HG03565 (cell line): ENCODE measurements at regions not wholly inside any gene's neighbourhood (a gene's known extent, or its start where the extent isn't known, plus 50 kb on each side); places are given as distances from the start of the nearest gene placed in this dataset.
"Not testable (repeated sequence)": the region's sequence is repeated elsewhere in the genome, so short reads cannot be mapped to it uniquely, and the experiment has no call there.

Experiments
- ATAC-seq: cut with Tn5 transposase; IDR thresholded peaks from one replicate; pipeline ENCODE4 v1.9.1; 2021; ENCODE audit warnings: mild to moderate bottlenecking, moderate library complexity; ENCODE audit not compliant: unreplicated experiment

DNA sequence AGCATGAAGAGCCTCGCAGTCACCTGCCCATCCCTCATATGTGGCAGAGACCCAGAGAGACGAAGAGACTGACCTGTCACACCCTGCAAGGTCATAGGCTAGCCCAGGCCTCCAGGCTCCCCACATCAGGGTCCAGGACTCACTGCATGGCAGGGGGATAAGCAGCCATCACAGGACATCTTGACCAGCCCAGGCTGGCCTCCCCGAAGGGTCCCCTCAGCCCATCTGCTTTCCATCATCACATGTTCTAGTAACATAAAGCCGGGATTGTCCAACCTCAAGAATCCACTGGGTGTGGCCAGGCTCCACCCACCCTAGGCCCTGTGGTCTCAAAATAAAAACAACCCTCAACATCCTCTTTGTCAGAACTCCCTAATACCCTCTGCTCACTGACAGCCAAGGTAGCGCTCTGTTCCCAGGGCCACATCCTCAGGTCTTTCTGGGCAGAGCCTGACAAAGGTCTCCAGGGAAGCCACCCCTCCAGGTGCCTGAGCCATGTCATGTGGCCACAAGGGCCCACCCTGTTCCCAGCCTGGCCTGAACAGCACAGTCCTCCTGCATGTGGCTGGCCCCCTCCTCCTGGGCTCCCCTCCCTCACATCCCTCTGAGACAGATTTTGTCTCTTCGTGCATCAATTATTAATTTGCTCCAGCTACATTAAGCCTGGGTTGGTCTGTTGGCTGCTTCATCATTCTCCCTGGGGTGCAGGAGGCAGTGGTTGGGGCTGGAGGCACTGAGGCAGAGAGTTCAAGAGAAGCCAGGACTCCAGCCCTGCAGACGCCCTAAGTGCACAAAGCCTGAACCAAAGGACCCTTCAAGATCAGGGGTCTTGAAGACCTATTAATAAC lies 131.8 kb upstream of the UNC5B start:
- ATAC-seq = no peak

DNA sequence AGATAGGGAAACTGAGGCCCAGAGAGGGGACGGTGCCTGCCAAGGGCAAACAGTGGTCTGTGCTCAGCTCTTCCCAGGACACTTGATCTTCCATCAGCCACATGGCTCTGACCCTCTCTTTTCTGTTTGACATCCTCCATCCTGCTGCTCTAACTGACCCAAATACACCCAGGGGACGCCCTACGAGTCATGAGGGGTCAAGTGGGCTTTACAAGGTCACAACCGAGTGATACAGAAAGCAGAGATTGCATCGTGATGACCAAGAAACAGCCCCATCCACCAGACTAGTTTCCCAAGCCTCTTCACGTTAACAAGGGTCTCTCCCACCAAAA lies 131.2 kb upstream of the UNC5B start:
- no peak for ATAC-seq

DNA sequence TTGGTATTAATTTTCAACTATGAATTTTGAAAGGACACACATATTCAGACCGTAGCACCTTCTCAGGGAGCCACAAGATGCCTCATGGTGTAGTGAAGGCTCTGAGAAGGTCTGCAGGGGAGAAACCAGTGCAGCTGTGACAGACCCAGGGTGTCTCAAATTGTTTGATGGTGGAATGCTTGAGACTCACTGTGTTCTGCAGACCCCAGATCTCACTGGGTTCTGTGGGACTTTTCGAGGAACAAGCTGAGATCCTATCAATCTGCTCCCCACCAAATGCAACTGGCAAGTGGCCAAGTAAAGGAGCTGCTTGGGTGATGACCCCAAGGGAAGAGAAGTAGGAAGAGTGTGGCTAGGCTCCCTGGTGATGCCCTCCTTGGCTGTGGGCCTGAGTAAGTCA lies 130.5 kb upstream of the UNC5B start:
- no peak for ATAC-seq

DNA sequence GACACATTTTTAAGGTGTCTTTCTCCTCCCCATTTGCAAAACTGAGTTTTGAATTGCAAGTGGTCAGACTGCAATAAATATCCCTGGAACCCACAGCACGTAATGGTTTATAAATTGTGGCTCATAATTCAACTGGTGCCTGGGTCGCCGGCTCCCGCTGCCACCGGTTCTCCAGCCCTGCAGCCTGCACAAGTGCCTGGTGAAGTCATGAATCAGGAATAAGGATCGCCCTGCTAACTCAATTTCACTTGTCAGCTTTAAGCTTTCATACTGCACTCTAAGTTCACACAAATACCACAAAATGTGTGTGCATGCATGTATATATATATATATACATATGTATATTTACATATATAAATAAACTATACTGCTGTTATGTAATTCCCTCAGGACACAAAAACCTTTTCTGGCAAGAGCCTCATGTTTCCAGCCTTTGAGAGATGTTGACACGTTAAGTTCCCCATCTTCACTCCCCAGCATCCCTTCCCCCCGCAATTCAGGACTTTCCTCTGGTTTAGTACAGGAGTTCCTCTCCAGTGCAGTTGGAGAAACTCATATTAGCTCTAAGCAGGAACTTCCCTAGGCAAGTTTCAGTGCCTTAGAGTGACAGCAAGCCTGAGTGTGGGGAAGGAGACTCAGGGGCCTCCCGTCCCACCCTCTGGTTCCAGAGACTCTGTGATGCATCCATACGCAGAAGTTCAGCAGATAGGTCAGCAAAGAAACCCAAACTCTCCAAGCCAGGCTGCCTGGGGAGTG lies 129.2 kb upstream of the UNC5B start:
- no peak for ATAC-seq

DNA sequence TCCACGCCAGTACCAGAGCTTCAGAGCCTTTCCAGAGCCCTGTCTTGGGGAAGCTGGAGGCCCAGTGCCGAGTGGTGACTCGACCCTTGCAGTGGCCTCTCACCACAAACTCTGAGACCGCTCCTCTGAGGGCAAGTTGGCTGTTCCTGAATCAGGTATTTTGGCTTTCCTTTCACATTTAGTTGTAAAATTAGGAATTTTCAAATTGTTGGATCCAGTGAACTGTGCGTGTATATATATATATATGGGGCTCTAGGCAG lies 128.7 kb upstream of the UNC5B start:
- no peak for ATAC-seq

DNA sequence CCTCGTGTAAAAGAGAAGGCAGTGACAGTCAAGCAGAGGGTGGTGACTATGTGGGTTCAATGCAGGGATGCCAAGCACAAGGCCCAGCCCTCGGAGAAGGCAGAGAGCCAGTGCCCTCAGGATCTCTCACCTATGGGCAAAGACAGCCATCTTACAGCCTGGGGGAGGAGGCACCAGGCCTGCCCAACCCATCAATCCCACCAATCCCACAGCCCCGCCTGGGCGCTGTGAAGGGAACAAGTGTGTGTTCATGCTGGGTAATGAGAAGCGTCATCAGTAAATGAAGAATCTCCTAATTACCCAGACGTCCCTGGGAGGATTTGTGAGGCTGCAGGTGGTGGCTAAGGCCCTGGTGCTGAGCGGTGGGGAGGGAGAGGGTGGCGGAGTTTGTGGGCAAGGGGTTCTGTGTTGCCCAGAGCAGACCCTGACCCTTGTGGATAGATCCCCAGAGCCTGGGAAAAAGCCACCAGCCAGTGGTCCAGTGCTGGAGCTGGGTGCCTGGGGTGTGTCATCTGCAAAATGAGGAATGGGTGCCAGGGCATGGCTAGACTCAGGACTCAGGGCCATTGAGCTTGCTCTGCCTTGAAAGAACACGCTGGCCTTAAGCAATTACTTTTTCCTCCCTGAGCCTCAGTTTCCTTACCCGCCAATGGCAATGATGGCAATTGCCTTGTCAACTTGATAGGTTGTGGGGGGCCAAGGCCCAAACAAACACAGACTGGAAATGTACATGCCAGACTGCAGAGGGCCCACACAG lies 128.1 kb upstream of the UNC5B start:
- ATAC-seq = no peak

DNA sequence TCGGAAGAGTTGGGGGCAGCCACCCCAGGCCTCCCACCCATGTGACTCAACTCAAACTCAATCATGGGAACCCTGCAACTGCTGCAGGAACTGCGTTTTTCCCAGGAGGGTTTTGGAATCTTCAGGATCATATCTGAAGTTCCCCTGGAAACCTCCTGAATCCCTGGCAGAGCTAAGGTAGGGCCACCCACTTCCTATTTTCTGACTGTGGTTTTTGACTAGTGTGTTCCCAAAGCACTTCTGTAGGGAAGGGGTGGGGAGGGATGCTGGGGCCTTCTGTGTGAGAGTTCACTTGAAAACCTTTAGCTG lies 127.6 kb upstream of the UNC5B start:
- ATAC-seq = no peak

DNA sequence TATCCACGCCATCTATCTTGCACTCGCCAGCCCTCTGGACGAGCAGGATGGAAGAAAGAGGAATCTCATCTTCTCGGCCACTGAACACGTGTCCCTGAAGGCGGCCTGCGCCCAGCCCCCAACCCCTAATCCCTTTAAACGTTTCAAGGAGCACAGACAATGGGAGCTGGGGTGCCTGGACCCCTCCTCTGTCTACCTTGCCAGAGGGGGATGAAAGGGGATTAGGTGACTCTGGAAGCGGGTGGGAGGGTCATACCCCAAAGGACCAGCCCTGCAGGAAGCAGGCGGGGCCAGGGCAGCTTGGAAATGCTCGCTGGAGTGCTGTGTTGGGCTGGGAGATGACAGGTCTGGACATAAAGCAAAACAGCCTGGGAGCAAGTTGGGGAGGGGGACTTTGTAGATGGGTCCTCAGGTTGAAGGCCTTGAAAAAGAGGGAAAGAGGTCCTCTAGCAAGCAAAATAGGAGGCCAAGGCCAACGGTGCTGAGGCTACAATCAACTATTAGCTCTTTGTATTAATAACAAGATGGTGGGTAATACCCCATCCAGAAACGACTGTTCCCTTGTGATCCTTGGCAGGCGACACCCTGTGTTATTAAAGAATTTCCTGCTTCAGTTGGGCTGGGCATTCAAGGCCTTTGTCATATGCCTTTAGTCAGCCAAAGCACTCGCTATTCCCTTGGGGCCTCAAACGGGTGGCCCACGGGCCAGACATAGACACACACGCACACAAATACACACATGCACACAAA lies 126.5 kb upstream of the UNC5B start:
- no peak for ATAC-seq

DNA sequence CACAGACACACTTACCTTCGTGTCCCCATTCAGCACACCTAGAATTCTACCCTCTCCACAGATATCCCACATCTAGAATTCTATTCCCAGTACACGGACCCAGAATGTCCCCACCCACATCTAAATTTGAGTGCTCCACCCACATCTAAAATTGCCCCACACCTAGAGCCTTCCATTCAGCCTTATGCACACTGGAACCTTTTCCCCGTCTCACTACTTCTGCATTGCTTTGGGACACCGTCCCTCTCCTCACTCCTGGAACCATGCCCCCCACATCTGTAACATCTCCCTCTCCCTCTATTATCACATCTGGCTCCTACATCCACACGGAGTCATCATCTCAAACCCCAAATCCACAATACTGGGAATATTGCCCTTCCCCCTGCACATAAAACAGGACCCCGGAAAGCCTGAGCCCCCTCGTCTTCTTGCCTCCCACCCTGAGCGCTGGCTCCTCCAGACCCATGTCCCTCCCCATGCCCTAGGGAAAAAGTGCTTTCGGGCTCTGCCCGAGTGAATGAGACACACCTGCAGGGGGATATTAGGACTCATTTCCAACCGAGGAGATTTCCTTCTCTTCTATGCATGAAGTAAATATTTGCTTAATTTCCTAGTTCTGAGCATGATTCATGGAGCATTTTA lies 125.8 kb upstream of the UNC5B start:
- no peak for ATAC-seq

DNA sequence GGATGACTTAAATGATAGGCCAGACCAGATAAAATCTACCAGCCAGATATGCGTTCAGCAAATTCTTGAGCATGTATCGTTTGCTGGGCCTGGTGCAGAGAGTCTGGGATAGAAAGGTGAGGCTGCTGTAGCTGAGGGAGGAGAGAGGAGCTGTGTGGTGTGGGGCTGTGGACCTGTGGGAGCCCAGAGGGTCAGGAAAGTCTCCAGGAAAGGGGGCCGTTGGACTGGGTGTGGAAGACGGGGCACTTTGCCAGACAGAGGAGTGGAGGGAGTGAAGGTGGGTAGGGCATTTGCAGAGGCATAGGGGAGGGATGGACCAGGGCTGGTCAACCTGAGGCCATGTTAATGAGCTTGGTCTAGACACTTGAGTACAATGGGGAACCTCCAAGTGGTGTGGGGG lies 124.7 kb upstream of the UNC5B start:
- ATAC-seq = no peak

DNA sequence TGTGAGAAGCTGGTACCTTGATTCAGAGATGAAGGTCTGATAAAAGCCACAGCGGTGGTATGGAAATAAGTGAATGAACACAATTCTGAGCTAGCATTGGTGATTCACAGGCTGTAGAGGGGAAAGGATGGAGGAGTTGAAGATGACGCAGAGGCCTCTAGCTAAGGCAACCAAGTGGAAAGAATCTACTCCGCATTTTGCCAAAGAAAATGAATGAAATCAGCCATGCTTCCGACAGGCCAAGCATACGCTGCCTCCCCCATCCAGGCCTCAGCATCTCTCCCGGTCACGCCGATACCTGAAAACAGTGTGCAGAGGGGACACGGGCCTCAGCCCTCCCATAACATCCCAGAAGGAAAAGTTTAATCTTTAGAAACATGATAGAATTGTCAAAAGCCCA lies 124.3 kb upstream of the UNC5B start:
- no peak for ATAC-seq

DNA sequence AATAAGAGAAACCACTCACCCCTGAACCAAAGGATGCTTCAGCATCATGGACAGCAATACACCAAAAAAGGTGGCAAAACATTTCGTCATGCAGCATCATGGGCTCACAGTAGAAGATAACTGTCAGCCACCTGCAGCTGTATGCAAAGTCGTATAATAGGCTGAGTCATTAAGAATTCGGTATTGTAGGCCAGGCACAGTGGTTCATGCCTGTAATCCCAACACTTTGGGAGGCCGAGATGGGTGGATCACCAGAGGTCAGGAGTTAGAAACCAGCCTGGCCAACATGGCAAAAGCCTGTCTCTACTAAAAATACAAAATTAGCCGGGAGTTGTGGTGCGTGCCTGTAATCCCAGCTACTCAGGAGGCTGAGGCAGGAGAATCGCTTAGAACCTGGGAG lies 123.8 kb upstream of the UNC5B start:
- ATAC-seq = not testable (repeated sequence)

DNA sequence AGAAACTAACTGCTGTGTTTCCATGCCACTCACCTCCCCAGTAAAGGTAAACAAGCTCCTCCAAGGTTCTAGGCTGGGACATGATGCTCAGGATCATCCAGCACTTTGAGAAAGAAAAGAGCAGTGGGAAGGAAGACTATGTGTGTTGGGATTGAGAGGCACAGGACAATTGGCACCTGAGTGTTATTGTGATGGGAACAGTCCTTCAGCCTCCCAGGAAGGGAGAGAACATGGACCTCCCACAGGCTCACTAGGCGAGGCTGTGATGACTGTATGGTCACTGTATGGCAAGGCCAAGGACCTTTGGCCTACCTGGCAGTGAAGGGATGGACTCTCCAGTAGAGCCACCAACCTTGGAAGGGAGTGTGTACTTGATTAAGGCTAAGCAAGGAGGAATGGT lies 123.2 kb upstream of the UNC5B start:
- no peak for ATAC-seq

DNA sequence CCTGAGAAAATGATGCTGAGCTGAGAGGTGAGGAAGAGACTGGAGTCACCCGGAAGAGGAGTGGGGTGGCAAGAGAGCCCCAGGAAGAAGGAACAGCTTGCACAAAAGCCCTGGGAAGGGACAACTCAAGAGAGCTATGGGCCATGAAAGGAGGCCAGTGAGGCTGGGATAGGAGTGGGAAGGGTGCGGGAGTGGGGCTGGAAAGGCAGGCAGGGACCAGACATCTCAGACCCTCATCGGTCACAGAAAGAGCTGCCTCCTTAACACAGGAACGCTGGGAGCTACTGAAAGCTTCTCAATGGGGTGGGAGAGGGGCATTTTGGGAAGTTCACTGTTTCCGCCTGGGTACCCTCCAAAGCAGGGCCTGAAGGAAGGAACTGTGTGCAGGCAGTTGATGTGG lies 122.0 kb upstream of the UNC5B start:
- ATAC-seq = no peak

DNA sequence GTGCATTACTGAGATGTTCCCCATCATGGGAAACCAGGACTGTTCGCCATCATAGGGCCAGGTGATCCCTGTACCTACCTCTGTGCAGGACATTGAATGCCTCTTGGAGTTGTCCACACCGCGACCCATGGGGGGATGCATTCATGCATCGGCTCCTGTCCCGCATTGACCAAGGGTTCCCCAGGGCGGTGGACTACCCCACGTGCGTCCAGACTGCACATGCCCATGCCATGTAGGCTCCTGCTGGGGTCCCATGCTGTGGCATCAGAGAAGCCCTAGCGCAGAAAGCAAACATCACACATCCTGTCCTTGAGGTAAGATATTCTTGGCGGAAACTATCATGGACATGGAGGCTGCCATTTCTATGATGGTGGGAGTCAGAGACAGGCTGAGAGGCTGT lies 121.6 kb upstream of the UNC5B start:
- no peak for ATAC-seq

DNA sequence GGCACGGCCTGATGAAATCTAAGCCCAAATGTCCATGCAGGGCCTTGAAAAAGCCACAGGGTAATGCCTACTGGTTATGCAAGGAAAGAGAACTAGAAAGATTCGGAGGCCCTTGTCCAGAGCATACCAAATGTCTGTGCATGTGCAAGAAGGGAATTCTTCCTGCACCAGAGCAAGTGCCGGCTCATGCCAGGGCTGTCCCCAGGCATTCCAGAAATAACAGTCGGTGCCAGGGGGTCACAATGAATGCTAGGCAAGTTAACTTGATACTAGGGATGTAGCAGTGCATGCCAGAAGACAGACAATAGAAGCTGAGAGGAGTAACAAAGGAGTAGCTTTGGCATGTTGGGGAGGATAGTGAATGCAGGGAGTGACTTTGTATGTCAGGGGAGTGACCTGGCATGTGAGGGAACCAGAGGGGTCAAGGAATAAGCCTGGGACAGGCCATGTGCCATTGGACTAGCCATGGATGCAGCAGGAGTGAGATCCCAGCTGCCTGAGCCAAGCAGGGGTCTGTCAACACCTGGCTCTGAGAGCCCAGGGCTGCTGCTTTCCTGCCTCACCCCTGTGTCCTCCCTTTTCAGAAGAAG lies 119.5 kb upstream of the UNC5B start:
- no peak for ATAC-seq

DNA sequence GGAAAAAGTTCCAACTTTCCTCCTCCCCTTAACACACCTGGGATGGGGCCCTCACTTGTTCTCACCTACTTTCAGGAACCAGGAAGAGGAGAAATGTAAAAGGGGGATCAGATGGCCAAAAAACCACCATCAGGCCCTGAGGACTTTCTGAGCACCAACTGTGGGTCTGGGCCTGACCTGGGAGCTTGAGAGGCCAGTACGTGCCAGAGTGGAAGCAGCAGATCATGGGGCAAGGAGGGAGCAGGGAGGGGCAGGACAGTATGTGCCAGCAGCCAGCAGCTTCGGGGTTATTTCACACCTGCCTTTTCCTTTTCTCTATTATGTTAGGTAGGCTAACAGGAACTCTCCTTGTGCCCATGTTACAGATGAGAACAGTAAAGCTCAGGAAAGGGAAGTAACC lies 118.8 kb upstream of the UNC5B start:
- no peak for ATAC-seq

DNA sequence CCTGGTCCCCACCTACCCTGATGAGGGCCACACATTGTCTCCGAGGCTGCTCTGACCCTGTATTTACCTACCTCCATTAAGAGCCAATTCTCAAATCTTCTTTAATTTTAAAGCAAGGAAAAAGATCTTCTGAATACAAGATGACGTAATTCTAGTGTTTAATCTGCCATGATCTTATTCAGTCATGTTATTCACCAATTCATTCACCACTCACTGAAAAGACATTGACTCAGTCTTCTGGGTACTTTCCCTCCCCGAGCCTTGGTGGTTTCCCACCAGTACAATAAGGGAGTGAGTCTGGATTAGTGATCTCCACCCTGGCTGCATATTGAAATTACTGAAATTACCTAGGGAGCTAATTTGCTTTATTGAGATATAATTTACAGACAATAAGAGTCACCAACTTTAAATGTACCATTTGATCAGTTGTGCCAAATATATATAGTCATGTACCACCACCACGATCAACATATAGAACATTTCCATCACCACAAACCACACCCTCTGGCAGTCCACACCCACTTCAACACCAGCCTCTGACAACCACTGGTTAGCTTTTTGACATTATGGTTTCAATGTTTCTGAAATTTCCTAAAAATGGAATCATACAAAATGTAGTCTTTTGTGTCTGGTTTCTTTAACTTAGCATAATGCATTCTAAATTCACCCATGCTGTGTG lies 117.5 kb upstream of the UNC5B start:
- no peak for ATAC-seq

DNA sequence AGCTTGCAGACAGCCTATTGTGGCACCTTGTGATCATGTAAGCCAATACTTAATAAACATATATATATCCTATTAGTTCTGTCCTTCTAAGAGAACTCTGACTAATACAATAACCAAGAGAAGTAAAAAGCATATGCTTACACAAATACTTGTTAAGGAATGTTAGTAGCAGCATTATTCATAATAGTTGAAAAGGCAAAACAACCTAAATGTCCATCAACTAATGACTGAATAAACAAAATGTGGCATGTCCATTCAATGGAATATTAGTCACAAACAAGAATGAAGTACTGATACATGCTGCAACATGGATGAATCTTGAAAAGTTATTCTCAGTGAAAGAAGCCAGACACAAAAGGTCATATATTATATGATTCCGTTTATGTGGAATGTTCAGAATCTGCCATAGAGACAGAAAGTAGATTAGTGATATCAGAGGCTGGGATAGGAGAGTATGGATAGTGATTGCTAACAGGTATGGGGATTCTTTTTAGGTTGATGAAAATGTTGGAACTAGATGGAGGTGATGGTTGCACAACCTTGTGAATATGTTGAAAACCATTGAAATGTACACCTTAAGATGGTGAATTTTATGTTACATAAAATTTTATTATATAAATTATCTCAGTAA lies 112.5 kb upstream of the UNC5B start:
- no peak for ATAC-seq

DNA sequence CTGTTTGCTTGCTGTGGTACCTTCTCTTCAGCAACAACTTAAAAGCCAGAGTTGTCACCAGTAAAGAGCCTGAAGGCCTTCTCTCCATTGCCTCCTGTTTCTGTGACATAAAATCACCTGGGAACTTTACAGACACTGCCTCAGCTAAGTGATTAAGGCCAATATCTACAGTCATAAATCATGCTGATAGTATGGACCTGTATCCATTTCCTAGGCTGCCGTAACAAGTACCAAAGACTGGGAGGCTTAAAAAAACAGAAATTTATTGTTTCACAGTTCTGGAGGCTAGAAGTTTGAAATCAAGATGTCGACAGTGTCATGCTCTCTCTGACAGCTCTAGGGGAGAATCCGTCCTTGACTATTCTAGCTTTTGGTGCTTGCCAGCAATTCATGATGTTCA lies 108.4 kb upstream of the UNC5B start:
- ATAC-seq = no peak
